Stomach (tissue), 4 donors: ENCODE measurements at regions not wholly inside any gene's neighbourhood (a gene's known extent, or its start where the extent isn't known, plus 50 kb on each side); places are given as distances from the start of the nearest gene placed in this dataset.

Experiments used
- POLR2AphosphoS5 ChIP-seq, 3 donors: sonication (generic); formaldehyde crosslinking; IDR thresholded peaks; one replicate each; pipeline ENCODE4 v1.6.1; 2016; ENCODE audit warnings: antibody characterized with exemption in 3 of 3
- TF ChIP-seq, protein P1 (sequence below), 7 experiments: fragments of 450-650 bp in 4 of 7; fragments of 200-600 bp in 3 of 7; sonication (generic) in 3 of 7; IDR thresholded peaks; one replicate each; pipeline ENCODE4 v1.5.1; 2016 to 2019; ENCODE audit warnings: antibody characterized with exemption in 7 of 7, control low read depth in 2 of 7, mild to moderate bottlenecking in 1 of 7

DNA sequence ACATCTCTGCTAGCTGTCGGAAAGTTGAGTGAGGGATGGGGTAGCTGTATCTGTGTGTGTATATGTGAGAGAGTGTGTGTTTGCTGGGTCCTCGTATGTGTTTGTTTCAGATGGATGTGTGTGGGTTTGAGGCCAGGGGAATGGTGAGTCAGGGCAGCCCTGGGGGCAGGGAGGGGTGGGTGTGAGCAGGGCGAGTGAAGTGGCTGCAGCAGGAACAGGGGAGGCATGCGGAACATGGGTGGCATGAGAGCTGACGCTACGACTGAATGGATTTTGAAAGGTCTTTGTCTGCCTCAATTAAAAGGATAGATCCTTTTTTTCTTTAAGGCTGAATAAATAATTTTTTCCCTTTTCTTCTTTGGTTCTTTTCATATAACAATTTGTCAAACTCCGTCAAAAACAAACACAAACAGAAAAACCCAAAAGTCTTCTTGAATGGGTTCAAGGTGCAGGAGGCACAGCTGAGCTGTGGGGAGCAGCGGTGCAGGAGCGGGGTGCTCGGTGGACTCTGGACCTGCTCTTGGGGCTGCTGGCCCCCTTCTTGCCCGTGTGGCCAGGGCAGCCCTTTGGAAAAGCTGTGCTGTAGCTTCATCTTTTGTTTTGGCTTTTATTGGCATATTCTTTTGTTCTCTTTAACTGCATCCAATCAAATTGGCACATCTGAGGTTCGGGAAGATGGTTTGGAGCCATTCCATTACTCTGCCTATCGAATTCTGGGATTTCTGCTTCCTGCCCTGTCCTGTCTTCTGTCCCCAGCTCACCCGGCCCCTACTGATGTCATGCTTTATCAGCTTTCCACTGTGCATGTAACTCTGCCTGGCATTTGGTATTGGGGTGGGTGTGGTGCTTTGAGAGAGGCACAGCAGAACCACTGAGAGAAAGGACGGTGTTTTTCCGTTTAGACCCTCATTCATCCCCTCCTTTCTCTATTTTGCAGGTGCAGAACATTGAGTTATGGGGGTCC, 80.1 kb downstream of the ADAMTS15 start:
- TF ChIP-seq, protein P1, sequence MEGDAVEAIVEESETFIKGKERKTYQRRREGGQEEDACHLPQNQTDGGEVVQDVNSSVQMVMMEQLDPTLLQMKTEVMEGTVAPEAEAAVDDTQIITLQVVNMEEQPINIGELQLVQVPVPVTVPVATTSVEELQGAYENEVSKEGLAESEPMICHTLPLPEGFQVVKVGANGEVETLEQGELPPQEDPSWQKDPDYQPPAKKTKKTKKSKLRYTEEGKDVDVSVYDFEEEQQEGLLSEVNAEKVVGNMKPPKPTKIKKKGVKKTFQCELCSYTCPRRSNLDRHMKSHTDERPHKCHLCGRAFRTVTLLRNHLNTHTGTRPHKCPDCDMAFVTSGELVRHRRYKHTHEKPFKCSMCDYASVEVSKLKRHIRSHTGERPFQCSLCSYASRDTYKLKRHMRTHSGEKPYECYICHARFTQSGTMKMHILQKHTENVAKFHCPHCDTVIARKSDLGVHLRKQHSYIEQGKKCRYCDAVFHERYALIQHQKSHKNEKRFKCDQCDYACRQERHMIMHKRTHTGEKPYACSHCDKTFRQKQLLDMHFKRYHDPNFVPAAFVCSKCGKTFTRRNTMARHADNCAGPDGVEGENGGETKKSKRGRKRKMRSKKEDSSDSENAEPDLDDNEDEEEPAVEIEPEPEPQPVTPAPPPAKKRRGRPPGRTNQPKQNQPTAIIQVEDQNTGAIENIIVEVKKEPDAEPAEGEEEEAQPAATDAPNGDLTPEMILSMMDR (IDR thresholded peaks at IDR 0.05) = no peak
- no peak for TF ChIP-seq POLR2AphosphoS5 (IDR thresholded peaks at IDR 0.05)
